Right atrium auricular region (tissue), 2 donors: ENCODE measurements at regions not wholly inside any gene's neighbourhood (a gene's known extent, or its start where the extent isn't known, plus 50 kb on each side); places are given as distances from the start of the nearest gene placed in this dataset.
"Not testable (repeated sequence)": the region's sequence is repeated elsewhere in the genome, so short reads cannot be mapped to it uniquely, and the experiment has no call there.

Experiments
- DNase-seq: peaks from one replicate; pipeline ENCODE4 v3.0.0-alpha.2; 2019; ENCODE audit warnings: low spot score
- H3K27ac ChIP-seq, 2 donors: fragments of 200-600 bp; sonication (generic); 1 replicate in 1 of 2; 2 replicates in 1 of 2; pipeline ENCODE4 v1.5.1; 2016 to 2019
- H3K27me3 ChIP-seq, 2 donors: fragments of 200-600 bp; sonication (generic); one replicate each; pipeline versions ENCODE4 v1.5.1 to v1.6.0; 2017 to 2019
- H3K36me3 ChIP-seq: fragments of 200-600 bp; sonication (generic); one replicate; pipeline ENCODE4 v1.5.1; 2016
- H3K4me1 ChIP-seq, 2 donors: fragments of 200-600 bp; sonication (generic); one replicate each; pipeline versions ENCODE4 v1.5.1 to v1.6.0; 2017 to 2019
- H3K4me3 ChIP-seq, 2 donors: fragments of 200-600 bp; sonication (generic); 1 replicate in 1 of 2; 2 replicates in 1 of 2; pipeline ENCODE4 v1.5.1; 2017 to 2019; ENCODE audit warnings: mild to moderate bottlenecking in 1 of 2, moderate library complexity in 1 of 2
- H3K9me3 ChIP-seq, 2 donors: fragments of 200-600 bp; sonication (generic); one replicate each; pipeline ENCODE4 v1.5.1; 2019
- TF ChIP-seq, protein P1 (sequence below), 2 donors: fragments of 200-600 bp; sonication (generic); IDR thresholded peaks; one replicate each; pipeline ENCODE4 v1.5.1; 2019; ENCODE audit warnings: antibody characterized with exemption in 2 of 2

DNA sequence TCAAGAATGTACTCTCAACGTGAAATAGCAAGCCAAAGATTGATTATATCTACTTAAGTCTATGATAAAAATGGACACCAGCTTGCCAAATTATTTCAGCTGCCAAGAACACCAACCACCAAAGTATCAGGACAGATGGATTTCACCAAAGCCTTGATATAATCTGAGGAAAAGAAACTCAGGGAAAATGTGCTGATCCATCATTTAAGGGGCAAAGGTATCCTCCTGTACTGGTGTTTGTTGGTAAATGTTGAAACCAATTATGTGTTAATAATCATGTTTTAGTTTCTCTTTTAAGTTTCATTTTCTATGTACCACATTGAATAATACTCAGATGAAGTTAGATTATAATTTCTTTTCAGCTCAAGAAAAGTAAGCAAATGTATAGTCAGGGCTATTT lies 1284.3 kb upstream of the TMEM132C start:
- Histone ChIP-seq H3K36me3 (no peaks in the 10 kb centered on the region), H3K27me3 (no peaks in the 10 kb centered on the region), H3K4me1 (no peaks in the 10 kb centered on the region), H3K4me3 (no peak overlapping the region), H3K9me3 (peaks cover 0 to 4% of the 10 kb centered on the region in 2 donors), H3K27ac (no peak overlapping the region)
- TF ChIP-seq, protein P1, sequence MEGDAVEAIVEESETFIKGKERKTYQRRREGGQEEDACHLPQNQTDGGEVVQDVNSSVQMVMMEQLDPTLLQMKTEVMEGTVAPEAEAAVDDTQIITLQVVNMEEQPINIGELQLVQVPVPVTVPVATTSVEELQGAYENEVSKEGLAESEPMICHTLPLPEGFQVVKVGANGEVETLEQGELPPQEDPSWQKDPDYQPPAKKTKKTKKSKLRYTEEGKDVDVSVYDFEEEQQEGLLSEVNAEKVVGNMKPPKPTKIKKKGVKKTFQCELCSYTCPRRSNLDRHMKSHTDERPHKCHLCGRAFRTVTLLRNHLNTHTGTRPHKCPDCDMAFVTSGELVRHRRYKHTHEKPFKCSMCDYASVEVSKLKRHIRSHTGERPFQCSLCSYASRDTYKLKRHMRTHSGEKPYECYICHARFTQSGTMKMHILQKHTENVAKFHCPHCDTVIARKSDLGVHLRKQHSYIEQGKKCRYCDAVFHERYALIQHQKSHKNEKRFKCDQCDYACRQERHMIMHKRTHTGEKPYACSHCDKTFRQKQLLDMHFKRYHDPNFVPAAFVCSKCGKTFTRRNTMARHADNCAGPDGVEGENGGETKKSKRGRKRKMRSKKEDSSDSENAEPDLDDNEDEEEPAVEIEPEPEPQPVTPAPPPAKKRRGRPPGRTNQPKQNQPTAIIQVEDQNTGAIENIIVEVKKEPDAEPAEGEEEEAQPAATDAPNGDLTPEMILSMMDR (IDR thresholded peaks at IDR 0.05), result no peak
- DNase-seq, result no peak

DNA sequence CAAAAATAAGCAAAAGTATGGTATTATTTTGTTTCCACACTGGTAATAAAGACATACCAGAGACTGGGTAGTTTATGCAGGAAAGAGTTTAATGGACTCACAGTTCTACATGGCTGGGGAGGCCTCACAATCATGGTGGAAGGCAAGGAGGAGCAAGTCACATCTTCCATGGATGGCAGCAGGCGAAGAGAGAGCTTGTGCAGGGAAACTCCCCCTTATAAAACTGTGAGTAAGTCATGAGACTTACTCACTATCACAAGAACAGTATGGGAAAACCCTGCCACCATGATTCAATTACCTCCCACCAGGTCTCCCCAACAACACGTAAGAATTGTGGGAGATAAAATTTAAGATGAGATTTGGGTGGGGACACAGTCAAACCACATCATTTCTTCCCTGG lies 1283.2 kb upstream of the TMEM132C start:
- H3K36me3 ChIP-seq, DNase-seq, H3K4me1 ChIP-seq, H3K9me3 ChIP-seq, H3K4me3 ChIP-seq, H3K27me3 ChIP-seq, H3K27ac ChIP-seq: not testable (repeated sequence)

DNA sequence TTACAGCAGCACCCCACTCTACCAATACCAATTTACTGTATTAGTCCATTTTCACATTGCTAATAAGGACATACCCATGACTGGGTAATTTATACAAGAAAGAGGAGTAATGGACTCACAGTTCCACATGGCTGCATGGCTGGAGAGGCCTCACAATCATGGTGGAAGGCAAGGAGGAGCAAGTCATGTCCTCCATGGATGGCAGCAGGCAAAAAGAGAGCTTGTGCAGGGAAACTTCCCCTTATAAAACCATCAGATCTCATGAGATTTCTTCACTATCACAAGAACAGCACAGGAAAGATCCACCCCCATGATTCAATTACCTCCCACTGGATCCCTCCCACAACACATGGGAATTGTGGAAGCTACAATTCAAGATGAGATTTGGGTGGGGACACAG lies 1281.3 kb upstream of the TMEM132C start:
- not testable (repeated sequence) for H3K4me1 ChIP-seq, H3K27me3 ChIP-seq, H3K36me3 ChIP-seq, H3K4me3 ChIP-seq, DNase-seq, H3K9me3 ChIP-seq, H3K27ac ChIP-seq

DNA sequence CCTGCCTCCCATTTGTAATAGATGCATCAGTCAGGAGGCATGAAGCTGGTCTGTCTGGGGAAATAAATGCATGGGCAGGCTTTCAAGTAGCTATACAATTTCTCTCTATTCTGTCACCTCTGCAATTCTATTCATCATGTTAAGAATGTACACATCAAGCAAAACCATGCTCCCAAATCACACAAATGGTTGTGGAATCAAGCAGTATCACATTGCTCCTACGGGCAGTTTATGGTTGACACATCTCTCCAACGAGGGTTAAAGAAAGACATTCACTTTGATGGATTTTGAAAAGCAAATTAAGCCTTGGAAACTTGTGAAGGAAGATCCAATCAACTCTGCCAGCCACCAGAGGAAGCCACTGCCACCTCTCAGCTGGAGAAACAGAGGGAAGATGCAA lies 1277.4 kb upstream of the TMEM132C start:
- H3K4me1 ChIP-seq, result no peaks in the 10 kb centered on the region
- H3K27ac ChIP-seq, result no peak overlapping the region
- no peak for DNase-seq
- no peaks in the 10 kb centered on the region for H3K9me3 ChIP-seq
- TF ChIP-seq, protein P1 (IDR thresholded peaks at IDR 0.05), result no peak
- no peaks in the 10 kb centered on the region for H3K36me3 ChIP-seq
- no peaks in the 10 kb centered on the region for H3K27me3 ChIP-seq
- no peak overlapping the region for H3K4me3 ChIP-seq

DNA sequence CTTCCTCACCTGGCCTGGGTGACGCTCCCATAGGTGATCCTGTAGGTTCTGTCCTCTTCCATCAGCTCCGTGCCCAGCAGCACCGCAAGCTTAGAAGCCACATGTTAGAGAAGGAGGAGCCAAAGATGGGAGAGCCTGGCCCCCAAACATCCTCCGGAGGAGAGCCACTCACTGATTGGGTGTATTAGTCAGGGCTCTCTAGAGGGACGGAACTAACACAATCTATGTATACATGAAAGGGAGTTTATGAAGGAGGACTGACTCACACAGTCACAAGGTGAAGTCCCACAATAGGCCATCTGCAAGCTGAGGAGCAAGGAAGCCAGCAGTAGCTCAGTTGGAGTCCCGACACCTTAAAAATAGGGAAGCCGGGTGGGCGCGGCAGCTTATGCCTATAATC lies 1273.1 kb upstream of the TMEM132C start:
- Histone ChIP-seq H3K27ac (no peak overlapping the region), H3K4me1 (no peaks in the 10 kb centered on the region), H3K36me3 (no peaks in the 10 kb centered on the region), H3K4me3 (no peak overlapping the region), H3K9me3 (no peaks in the 10 kb centered on the region), H3K27me3 (no peaks in the 10 kb centered on the region)
- TF ChIP-seq, protein P1 (IDR thresholded peaks at IDR 0.05), result no peak
- DNase-seq, result no peak

DNA sequence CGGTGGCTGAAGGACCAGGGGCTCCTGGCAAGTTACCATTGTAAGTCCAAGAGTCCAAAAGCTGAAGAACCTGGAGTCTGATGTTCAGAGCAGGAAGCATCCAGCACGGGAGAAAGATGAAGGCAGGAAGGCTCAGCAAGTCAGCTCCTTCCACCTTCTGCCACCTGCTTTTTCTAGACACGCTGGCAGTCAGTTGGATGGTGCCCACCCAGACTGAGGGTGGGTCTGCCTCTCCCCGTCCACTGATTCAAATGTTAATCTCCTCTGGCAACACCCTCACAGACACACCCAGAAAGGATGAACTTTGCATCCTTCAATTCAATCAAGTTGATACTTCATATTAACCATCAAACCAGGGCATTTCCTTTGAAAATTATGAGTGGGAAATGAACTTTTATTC lies 1272.4 kb upstream of the TMEM132C start:
- Histone ChIP-seq H3K4me1 (no peaks in the 10 kb centered on the region), H3K4me3 (no peak overlapping the region), H3K27me3 (no peaks in the 10 kb centered on the region), H3K9me3 (no peaks in the 10 kb centered on the region), H3K27ac (no peak overlapping the region), H3K36me3 (no peaks in the 10 kb centered on the region)
- TF ChIP-seq, protein P1 (IDR thresholded peaks at IDR 0.05), result no peak
- no peak for DNase-seq

DNA sequence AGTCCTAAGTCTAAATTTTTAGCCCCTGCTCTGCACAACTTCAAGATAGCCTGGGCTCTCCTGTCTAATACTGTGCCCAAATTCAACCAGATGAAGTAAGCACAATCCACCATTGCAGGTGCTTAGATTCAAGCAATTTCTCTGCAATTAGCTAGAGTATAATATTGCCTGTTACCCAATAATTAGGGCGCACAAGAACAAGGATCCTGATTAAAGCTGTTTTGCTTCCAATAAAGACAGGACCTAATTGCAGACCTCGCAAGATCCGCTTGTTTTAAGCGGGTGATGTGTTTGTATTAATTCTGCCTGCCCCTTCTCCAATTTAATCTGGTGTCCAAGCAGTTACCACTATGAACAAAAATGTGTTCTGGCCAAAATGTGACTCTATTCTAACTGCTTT lies 1268.9 kb upstream of the TMEM132C start:
- H3K36me3 ChIP-seq, result no peaks in the 10 kb centered on the region
- no peaks in the 10 kb centered on the region for H3K27me3 ChIP-seq
- no peak overlapping the region for H3K27ac ChIP-seq
- TF ChIP-seq, protein P1 (IDR thresholded peaks at IDR 0.05), result no peak
- H3K4me1 ChIP-seq, result no peaks in the 10 kb centered on the region
- H3K4me3 ChIP-seq, result no peak overlapping the region
- no peaks in the 10 kb centered on the region for H3K9me3 ChIP-seq
- no peak for DNase-seq
